Pancreas (tissue), 10 donors: ENCODE measurements at regions not wholly inside any gene's neighbourhood (a gene's known extent, or its start where the extent isn't known, plus 50 kb on each side); places are given as distances from the start of the nearest gene placed in this dataset.

Experiments
- ATAC-seq, 4 donors: fragments of 200-7000 bp; cut with Tn5 transposase; one replicate each; pipeline versions ENCODE4 v1.8.0 to v1.9.1; 2020; ENCODE audit warnings: mild to moderate bottlenecking in 4 of 4, moderate library complexity in 4 of 4
- DNase-seq, 6 donors: peaks; one replicate each; pipeline ENCODE4 v3.0.0-alpha.2; 2020
- FAIRE-seq: peaks from 2 replicates; lab custom pipeline; 2012; peaks lifted over from hg19 to GRCh38; lab: Jason Lieb, UNC
- H3K27ac ChIP-seq, 4 donors: fragments of 200-600 bp; sonication (generic); 1 replicate in 3 of 4; 2 replicates in 1 of 4; pipeline versions ENCODE4 v1.5.0 to v1.8.0; 2020
- H3K27me3 ChIP-seq, 4 donors: fragments of 200-600 bp; one replicate each; pipeline ENCODE4 v1.8.0; 2021
- H3K36me3 ChIP-seq, 3 donors: fragments of 200-600 bp; sonication (generic) in 1 of 3; one replicate each; pipeline versions ENCODE4 v1.5.0 to v1.8.0; 2020 to 2021
- H3K4me1 ChIP-seq, 3 donors: fragments of 200-600 bp; one replicate each; pipeline ENCODE4 v1.8.0; 2021
- H3K4me3 ChIP-seq, 4 donors: fragments of 200-600 bp; sonication (generic) in 2 of 4; one replicate each; pipeline versions ENCODE4 v1.5.0 to v1.8.0; 2020 to 2021
- H3K9me3 ChIP-seq, 4 donors: fragments of 200-600 bp; one replicate each; pipeline ENCODE4 v1.8.0; 2021
- WGBS, 2 donors: extraction: QIAGEN DNeasy Blood & Tissue Kit; methylation state at CpG; one replicate each; pipeline ENCODE4 v1.1.7; 2013; 5-methylcytosine and 5-hydroxymethylcytosine counted together
- intact Hi-C, 3 donors: fragments of 100-400 bp; cut with DNase I; formaldehyde crosslinking; loops; one replicate each; pipeline versions ENCODE4 v1.11.1 to v1.14.2; 2022
- TF ChIP-seq, protein P1 (sequence below), 4 donors: fragments of 200-600 bp; sonication (generic) in 3 of 4; IDR thresholded peaks; one replicate each; pipeline versions ENCODE4 v1.5.0 to v1.8.0; 2021; ENCODE audit warnings: antibody characterized with exemption in 4 of 4
- donor health status: healthy with polysubstance abuse.
- donor health status: DM: no; HTN: no; CAD: no; lungs with moderate emphysema.
- donor health status: DM: no; HTN: no; CAD: no.
- donor health status: control.
- donor health status: control.
- donor health status: Bipolar disorder and iron deficiency.
- donor health status: DM: yes; HTN: yes; CAD: no.
- donor health status: DM: no; HTN: no; CAD: no.
- donor health status: DM: no; HTN: no; CAD: no.
- donor health status: DM: yes; HTN: yes; CAD: no.

DNA sequence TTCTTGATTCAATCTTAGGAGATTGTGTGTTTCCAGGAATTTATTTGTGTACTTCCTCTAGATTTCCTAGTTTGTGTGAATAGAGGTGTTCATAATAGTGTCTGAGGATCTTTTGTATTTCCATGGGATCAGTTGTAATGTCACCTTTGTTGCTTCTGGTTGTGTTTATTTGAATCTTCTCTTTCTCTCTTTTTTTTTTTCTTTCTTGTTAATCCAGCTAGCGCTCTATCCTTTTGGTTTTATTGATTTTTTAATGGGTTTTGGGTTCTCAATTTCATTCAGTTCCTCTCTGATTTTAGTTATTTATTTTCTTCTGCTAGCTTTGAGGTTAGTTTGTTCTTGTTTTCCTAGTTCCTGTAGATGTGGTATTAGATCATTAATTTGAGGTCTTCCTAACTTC, 242.5 kb downstream of the SEC23A start:
- WGBS, 2 donors = 86 to 95% methylated on average over 1 of the region's 1 CpG
- H3K27ac ChIP-seq = no peak overlapping the region
- FAIRE-seq (no peak), ATAC-seq (no peak), DNase-seq (no peak)
- H3K27me3 ChIP-seq = no peaks in the 10 kb centered on the region
- H3K9me3 ChIP-seq = no peaks in the 10 kb centered on the region
- intact Hi-C loops = loop anchor here in 1 of 3 donors (10.0 kb wide), 1 partner anchor 136 kb away; no protein-coding TSS in a partner anchor
- no peaks in the 10 kb centered on the region for H3K4me1 ChIP-seq
- no peak overlapping the region for H3K4me3 ChIP-seq
- H3K36me3 ChIP-seq = no peaks in the 10 kb centered on the region
- TF ChIP-seq, protein P1, sequence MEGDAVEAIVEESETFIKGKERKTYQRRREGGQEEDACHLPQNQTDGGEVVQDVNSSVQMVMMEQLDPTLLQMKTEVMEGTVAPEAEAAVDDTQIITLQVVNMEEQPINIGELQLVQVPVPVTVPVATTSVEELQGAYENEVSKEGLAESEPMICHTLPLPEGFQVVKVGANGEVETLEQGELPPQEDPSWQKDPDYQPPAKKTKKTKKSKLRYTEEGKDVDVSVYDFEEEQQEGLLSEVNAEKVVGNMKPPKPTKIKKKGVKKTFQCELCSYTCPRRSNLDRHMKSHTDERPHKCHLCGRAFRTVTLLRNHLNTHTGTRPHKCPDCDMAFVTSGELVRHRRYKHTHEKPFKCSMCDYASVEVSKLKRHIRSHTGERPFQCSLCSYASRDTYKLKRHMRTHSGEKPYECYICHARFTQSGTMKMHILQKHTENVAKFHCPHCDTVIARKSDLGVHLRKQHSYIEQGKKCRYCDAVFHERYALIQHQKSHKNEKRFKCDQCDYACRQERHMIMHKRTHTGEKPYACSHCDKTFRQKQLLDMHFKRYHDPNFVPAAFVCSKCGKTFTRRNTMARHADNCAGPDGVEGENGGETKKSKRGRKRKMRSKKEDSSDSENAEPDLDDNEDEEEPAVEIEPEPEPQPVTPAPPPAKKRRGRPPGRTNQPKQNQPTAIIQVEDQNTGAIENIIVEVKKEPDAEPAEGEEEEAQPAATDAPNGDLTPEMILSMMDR (IDR thresholded peaks at IDR 0.05) = no peak

DNA sequence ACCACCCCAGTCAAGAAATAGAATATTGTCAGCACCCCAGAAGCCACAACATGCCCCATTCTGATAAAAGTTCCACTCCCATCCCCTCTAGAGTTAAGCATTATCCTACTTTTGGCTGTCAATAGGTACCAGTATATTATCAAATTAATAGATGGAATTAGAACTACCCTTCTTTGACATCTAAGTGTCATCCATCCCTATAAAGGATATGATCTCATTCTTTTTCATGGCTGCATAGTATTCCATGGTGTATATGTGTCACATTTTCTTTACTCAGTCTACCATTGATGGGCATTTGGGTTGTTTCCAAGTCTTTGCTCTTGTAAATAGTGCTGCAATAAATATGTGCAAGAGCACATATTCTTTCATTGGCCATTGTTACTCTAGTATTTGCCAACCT, 246.2 kb downstream of the SEC23A start:
- Histone ChIP-seq H3K4me1 (no peaks in the 10 kb centered on the region), H3K27ac (no peak overlapping the region), H3K9me3 (no peaks in the 10 kb centered on the region), H3K4me3 (no peak overlapping the region), H3K36me3 (no peaks in the 10 kb centered on the region), H3K27me3 (no peaks in the 10 kb centered on the region)
- FAIRE-seq = no peak
- TF ChIP-seq, protein P1 (IDR thresholded peaks at IDR 0.05) = no peak
- intact Hi-C loops = no loop called here
- DNase-seq = no peak
- ATAC-seq = no peak

DNA sequence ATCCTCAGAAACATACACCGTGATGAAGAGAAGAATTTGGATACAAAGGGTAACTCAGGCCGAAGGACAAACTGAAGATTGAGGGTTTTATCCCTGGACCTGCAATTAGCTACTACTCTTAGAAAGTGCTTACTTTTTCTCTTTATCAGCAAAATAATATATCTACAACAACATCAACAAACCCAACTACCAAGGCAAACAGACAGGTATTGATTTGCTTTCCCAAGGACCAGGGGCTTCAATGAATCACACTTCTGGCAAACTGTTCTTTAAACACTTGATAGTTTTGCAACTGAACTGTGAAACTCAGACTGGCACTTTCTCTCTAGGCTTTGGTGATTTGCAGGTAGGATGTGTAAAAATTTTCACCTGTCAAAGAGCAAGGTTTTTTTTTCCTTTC, 247.5 kb downstream of the SEC23A start:
- intact Hi-C loops = no loop called here
- DNase-seq (no peak), ATAC-seq (no peak), FAIRE-seq (no peak)
- TF ChIP-seq, protein P1 (IDR thresholded peaks at IDR 0.05) = no peak
- Histone ChIP-seq H3K4me1 (no peaks in the 10 kb centered on the region), H3K36me3 (no peaks in the 10 kb centered on the region), H3K27ac (no peak overlapping the region), H3K27me3 (no peaks in the 10 kb centered on the region), H3K9me3 (no peaks in the 10 kb centered on the region), H3K4me3 (no peak overlapping the region)
- WGBS, 2 donors = 54 to 65% methylated on average over 2 of the region's 2 CpGs

DNA sequence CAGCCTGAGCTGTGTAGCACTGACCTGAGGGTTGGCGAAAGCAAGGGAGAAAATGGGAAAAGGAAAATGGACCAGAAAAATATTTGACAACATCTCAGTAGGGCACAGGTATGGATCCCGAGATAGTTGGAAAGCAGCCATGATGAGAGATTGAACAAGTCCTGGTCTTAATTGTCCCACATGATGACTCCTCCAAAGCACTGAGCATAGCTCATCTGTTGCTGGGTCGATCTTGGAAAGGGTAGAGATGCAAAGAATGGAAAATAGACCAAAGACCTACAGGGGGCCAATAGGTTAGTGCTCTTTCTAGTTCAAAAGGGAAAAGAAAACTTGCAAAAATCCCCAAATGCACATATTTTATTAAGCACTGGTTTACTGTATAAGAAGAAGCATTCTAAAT, 251.9 kb downstream of the SEC23A start:
- intact Hi-C loops = no loop called here
- no peaks in the 10 kb centered on the region for H3K27me3 ChIP-seq
- no peak overlapping the region for H3K4me3 ChIP-seq
- ATAC-seq (no peak), DNase-seq (no peak), FAIRE-seq (no peak)
- no peaks in the 10 kb centered on the region for H3K36me3 ChIP-seq
- no peaks in the 10 kb centered on the region for H3K9me3 ChIP-seq
- H3K27ac ChIP-seq = no peak overlapping the region
- WGBS, 2 donors = 64 to 78% methylated on average over 3 of the region's 3 CpGs
- H3K4me1 ChIP-seq = no peaks in the 10 kb centered on the region
- TF ChIP-seq, protein P1 (IDR thresholded peaks at IDR 0.05) = no peak

DNA sequence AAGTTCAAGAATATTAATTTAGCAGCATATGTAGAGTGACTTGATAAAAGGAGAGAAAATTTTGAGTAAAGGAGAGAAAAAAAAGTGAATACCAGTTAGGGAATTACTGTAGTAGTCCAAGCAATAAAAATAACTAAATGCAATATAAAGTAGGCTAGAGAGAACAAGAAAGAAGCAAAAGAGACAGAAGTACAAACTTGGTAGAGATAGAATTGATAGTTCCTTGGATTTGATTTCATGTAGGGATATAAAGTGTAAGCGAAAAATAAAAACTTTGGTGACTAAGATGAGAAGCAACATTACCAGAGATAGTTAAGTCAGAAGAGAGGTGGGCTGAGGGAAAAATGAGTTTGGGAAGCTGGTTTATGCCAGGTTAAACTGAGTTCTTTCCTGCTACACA, 252.4 kb downstream of the SEC23A start:
- Histone ChIP-seq H3K9me3 (no peaks in the 10 kb centered on the region), H3K4me3 (no peak overlapping the region), H3K36me3 (no peaks in the 10 kb centered on the region), H3K27me3 (no peaks in the 10 kb centered on the region), H3K4me1 (no peaks in the 10 kb centered on the region), H3K27ac (no peak overlapping the region)
- no peak for ATAC-seq
- no peak for FAIRE-seq
- TF ChIP-seq, protein P1 (IDR thresholded peaks at IDR 0.05) = no peak
- 88% methylated on average over 1 of the region's 1 CpG for WGBS, 2 donors
- no peak for DNase-seq
- intact Hi-C loops = no loop called here
